Sigmoid colon (tissue), 4 donors: ENCODE measurements at regions not wholly inside any gene's neighbourhood (a gene's known extent, or its start where the extent isn't known, plus 50 kb on each side); places are given as distances from the start of the nearest gene placed in this dataset.

Experiments
- CTCF ChIP-seq, 4 experiments: fragments of 450-650 bp in 3 of 4; fragments of 200-600 bp in 1 of 4; IDR thresholded peaks; one replicate each; pipeline ENCODE4 v1.5.1; 2016 to 2019; ENCODE audit warnings: antibody characterized with exemption in 4 of 4, mild to moderate bottlenecking in 3 of 4, moderate library complexity in 2 of 4
- POLR2A ChIP-seq, 2 donors: fragments of 450-650 bp; IDR thresholded peaks; one replicate each; pipeline ENCODE4 v1.6.1; 2016; ENCODE audit warnings: antibody characterized with exemption in 2 of 2, mild to moderate bottlenecking in 2 of 2, moderate library complexity in 2 of 2
- POLR2AphosphoS5 ChIP-seq, 4 donors: sonication (generic); formaldehyde crosslinking; IDR thresholded peaks; one replicate each; pipeline ENCODE4 v1.6.1; 2017; ENCODE audit warnings: antibody characterized with exemption in 4 of 4

GRCh38 chr16:8403978-8404749 lies 186.1 kb downstream of the TMEM114 start:
- TF ChIP-seq POLR2A (IDR thresholded peaks at IDR 0.05) (no peak), POLR2AphosphoS5 (IDR thresholded peaks at IDR 0.05) (no peak), CTCF (IDR thresholded peaks at IDR 0.05) (no peak)
